ENCODE measurements at regions not wholly inside any gene's neighbourhood (a gene's known extent, or its start where the extent isn't known, plus 50 kb on each side); places are given as distances from the start of the nearest gene placed in this dataset.

DNA sequence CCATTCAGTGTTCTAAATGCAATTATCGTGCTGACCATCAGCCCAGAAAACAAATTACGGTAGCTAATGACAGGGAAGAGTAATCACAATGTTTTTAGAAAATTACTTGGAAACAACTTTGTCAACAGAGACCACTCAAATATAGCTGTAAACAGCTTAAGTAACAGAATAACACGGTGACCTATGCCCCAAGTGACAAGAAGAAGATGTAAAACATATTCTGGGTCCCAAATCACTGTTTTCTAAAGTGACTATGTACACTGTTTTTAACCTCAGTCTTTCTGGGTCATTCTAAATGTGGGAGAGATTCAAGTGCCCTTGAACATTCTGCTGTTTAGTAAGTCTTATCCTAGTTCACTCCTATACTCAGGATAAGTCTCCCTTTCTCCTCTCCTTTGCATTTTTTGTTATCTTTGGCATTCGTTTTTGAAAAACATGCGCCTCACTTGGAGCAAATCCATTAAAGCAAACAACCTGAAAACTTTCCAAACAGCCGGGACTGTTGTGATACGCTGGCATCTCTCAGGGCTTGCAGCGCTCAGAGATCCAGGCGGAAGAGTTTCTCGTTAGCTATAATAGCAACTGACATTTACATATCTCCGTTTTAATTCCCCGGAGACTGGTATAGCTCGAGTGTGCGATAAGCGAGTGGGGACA is 114.5 kb upstream of the SOX4 start:
- no peak for DNase-seq

DNA sequence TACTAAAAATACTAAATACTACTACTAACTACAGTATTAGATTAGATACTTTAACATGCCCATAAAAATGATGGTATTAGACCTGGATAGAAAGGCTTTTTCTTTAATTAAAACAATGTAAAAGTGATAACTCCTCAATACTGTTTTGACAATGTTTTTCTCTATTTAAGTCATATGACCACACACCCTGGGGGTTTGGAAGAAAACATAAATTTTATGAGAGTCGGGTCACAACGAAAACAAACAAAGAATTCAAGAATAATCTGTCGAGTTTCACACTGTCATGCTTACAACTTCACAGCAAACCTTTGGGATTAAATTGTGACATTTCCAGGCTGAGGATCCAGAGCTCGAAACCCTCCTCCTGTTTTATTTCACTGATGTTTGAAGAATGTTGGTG is 107.4 kb upstream of the SOX4 start:
- DNase-seq, result no peak

DNA sequence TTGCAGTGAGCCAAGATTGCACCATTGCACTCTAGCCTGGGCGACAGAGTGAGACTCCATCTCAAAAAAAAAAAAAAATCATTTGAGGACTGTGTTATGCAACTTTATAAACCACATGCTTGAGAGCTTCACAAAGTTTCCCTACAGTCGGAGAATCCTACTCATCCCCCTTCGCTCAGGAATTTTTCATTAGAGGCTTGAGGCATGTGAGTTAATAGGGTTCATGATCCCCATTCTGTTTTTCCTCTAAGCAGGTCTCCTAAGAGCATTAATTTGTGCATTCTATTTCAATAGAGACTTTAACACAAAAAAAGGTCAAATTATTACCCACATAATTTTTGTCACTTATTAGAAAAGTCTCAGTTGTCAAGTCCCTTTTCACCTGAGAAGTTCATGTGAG is 103.7 kb upstream of the SOX4 start:
- DNase-seq, result no peak

DNA sequence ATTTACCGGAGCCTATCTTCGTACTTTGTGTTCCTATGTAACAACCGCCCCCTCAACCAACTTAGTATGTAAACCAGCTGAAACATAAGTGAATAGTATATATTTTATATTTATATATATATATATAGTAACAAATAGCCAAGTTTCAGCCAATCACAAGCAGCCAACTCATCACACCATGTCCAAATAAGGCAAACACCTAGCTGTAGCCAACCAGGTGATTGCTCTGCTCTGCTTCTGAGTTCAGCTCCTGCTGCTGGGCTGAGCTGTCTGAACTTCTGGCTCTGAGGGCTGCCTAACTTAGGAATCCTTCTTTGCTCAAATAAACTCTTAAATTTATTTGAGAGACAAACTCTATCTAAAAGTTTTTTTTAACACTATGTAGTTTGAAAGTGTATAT is 101.6 kb upstream of the SOX4 start:
- no peak for DNase-seq

DNA sequence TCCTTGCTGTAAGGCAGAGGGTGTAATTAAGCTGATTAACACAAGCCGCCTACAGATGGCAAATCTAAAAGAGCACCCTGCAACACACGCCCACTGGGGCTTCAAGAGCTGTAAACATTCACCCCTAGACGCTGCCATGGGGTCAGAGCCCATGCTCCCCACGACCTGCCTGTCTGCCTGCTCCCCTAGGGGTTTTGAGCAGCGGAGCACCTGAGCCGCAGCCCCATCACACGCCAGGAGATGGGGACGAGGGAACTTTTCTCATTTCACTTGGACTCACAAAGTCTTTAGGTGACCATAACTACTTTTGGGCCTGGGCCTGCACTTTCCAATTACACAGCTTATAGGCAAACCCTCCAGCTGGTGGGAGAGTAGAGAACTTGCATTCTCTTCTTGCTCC is 99.0 kb upstream of the SOX4 start:
- no peak for DNase-seq

DNA sequence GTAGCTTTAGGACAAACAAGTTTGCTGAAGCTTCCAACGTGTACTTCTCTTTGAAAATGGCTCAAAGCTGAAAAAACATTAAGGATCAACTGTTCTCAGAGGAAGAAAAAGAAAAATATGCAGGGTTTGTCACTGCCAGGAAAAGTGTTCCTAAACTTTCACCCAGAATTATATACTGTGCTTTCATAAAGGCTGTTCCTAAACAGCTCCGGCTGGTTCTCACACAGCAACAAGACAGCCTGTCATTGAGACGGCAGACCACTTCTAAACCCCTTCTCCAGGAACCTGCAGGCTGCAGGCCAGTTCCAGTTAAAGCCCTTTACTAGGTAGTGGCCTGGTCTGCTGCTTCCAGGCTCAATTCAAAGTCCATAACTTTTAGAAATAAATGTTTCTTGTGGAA is 97.4 kb upstream of the SOX4 start:
- no peak for DNase-seq

DNA sequence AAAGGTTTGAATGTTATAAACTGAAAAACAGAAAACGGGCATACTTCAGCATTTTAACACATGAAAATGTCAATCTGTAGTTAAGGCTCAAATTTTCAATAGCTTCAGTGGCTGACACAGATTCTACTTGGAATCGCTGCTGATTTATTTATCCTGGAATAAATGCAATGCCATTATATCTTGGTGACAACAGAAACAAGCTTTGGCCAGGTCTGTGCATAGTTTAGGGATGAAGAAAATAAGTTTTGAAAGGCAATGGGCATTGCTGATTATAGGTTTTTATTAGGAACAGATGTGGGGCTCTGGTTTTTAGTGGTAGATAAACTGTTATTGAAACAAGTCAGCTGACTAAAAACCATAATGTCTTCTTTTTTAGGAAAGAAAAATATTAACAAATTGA is 96.8 kb upstream of the SOX4 start:
- no peak for DNase-seq

DNA sequence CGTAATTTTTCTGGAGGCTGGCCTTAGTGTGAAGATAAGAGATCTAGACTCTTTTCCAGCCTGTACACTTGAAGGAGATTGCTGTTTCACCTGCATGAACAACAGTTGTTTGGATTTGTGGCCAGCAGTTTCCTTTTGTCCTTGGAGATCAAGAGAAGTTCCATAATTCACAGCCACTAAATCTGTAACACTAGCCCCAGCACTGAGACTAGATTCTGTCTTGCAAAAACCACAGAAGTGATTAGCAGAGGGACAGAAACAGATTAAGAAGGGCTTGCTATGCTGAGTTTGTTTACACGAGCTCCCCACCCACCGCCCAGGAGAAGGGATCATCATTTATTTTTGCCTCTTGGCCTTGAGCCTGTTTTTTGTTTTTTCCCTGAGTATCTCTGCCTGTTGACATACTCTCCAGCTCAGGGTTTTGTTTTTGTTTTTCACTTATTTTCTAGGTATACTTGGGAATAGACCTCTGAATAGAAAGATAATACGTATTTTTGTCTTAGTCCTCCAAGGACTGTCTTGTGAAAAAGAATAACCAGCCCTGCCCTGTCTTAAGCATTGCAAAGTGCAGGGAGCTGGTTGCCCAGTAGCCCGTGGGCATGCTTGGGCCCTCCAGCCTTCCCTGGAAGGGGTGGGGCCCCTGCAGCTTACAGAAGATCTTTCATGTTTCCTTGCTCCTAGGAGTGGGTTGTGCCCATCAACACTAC is 93.1 kb upstream of the SOX4 start:
- no peak for DNase-seq

DNA sequence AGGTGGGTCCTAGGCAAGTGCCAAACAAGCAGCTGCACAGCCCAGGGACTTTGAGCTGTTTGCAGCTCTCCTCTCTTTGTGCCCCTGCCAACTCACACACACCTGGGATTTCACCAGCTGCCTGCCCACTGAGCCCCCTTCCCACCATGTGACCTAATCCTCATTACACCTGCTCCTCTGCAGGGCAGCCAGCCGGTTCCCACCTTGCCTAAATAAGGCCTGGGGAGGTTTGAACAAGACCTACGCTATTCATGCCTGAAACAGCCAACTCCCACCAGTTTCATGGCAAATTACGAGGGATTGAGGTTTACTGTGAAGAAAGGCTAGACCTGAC is 92.6 kb upstream of the SOX4 start:
- DNase-seq, result no peak

DNA sequence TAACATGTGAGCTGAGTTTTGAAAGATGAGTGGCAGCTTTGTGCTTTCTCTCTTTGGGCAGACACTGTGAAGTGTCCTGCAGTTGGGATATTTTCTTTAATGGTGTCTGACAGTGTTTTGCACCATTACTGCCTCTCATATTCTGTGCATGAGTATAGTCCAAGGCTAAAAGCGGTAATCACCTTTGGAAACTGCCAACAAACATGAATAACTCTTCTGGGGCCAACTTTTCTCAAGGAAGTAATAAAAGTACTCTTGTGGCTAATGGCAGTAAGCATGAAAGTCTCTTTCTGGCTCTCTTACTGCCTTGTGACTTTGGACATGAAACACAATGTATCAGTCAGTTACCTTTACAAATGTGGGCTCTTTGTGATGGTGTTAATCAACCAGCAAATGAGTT is 91.7 kb upstream of the SOX4 start:
- no peak for DNase-seq

DNA sequence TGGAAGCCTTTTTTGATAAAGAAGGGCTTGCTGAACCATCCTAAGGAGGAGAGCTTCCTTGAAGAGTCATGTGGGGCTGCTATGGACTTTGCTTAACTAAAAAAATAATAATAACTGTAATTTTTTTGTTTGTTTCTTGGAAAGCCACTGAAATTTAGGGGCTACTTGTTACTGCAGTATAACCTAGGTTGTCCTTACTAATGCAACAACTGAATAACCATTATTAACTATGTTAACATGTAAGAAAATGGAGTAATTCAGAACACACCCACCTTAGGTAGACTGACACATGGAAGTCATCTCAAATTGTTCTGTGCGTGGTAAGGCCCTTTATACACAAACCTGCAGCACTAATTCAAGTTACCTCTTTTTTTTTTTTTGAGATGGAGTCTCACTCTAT is 90.9 kb upstream of the SOX4 start:
- DNase-seq, result no peak

DNA sequence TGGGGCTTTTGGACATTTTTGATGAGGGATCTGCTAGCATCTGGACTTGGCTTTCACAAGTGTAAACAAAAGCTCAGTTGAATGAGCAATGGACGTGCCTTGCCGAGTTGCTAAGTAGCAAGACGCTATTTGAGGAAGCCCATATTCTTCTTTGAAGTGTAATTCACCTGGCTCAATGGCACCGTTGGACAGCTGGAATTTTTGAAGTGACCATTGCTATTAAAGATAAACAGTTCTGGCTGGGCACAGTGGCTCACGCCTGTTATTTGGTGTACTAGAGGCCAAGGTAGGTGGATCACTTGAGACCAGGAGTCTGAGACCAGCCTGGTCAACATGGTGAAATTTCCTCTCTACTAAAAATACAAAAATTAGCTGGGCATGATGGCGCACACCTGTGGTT is 88.8 kb upstream of the SOX4 start:
- no peak for DNase-seq

DNA sequence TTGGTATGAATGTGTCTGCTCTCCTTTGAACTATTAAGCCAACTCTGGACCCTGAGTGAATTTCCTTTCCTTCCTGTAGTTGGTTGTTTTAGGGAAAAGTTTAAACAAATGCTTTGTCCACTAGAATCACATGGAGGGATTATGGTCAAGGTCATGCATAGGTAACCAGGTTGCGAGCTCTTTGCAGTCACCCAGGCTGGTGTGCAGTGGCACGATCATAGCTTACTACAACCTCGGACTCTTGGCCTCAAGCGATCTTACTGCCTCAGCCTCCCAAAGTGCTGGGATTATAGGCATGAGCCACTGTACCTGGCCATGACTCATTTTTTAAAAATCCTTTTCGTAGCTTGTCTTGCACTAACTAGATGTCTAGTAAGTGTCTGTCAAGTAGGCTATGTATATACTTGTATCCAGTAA is 88.0 kb upstream of the SOX4 start:
- no peak for DNase-seq

DNA sequence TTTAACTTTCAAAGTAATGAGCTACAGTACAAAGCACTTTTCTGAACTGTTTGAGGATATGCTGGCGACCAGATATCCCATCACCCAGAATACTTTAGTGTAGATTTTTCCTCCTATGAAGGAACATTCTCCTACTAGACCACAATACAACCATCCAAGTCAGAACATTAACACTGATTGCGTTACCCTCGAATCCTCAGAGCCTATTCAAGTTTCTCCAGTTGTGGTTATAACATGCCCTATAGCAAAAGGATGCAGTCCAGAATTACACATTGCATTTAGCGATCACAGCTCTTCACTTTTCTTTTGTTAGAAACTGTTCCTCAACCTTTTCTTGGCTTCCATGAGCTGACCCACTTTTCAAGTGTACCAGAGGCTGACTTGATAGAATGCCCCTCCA is 87.4 kb upstream of the SOX4 start:
- DNase-seq, result no peak

DNA sequence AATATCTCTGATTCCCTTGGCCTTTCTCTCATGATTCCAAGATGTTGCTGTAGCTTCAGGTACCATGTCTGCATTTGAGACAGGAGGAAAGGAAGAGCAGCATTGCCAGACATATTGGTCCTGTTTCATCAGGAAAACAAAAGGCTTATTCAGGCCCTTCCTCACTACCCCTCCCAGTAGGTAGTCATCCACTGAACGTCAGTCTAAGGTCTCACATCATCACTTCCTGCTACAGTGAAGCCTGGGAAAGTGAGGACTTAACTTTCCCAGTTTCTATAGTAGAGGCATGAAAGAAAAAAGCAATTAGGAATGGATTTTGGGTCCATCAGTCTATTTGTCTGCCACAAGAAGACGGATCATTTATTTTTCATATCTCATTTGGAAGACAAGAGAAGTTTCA is 85.7 kb upstream of the SOX4 start:
- no peak for DNase-seq

DNA sequence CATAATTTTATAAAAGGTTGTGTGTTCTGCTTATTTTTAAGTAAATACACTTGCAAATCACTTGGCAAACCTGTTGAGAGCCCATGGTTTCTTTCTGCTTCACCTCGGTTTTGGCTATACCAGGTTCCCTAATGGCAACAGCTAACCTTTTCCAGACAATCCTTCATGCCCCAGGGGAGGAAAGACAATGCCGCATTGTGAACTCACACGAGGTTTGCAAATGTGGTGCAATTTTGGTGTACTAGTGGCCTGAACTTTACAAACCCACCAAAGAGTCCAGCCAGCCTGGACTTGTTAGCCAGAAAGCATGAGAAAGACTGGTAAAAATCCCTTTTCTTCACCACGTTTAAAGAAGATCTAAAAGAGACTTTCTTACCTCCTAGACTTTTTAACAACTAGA is 84.8 kb upstream of the SOX4 start:
- DNase-seq, result no peak

DNA sequence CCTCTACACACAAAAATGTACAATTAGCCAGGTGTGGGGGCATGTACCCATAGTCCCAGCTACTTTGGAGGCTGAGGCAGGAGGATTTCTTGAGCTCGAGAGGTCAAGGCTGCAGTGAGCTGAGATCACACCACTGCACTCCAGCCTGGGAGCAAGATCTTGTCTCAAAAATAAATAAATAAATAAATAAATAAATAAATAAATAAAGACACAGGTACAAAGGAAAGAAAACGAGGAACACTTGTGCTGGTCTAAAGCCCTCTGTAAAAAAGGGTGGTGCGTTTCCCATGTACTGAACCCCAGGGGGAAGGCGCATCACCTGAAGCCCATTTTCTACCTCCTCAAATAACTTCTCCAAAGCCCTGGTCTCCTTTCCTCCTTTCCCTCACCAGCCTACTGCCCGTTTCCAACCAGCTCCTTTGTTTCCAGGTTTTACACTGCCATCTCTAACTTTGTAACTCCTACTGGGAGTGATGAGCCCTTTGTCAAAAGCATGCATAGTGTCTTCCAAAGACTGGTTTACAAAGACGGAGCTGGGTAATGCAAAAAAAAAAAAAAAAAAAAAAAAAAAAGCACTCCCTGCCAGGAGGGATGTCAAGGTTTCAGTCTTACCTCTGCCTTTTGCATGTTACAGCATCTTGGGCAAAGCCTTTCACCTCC is 81.5 kb upstream of the SOX4 start:
- no peak for DNase-seq

DNA sequence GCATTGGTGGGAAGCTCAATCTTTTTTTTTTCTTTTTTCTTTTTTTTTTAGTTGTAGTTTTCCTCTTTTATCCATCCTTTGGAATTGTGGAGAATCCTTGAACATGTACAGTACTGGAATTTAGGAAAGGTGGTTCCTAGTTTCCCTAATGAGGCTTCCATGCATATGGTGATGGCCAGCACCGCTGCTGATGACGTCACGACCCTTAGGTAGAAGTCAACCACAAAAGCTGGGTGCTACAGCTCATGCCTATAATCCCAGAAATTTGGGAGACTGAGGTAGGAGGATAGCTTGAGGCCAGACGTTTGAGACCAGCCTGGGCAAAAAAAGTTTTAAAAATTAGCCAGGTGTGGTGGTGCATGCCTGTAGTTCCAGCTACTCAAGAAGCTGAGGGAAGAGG is 79.3 kb upstream of the SOX4 start:
- DNase-seq, result no peak

DNA sequence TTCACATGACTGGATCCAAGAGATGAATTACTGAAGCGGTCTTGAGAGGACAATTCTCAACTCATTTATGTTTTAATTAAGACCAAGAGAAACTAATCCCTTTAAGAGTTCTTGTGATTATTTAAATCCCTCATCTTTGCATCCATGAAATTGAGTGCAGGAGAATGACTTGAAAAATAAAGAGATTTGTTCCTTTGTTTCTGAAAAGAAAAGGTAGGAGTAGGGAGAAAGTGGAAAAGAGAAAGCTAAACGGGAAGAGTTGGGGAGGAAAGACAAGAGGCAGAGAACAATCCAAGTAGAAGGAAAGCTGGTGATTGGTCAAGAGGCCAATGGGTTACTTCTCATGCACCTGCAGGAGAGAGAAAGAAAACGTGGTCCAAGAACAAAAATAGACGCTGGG is 75.2 kb upstream of the SOX4 start:
- no peak for DNase-seq

DNA sequence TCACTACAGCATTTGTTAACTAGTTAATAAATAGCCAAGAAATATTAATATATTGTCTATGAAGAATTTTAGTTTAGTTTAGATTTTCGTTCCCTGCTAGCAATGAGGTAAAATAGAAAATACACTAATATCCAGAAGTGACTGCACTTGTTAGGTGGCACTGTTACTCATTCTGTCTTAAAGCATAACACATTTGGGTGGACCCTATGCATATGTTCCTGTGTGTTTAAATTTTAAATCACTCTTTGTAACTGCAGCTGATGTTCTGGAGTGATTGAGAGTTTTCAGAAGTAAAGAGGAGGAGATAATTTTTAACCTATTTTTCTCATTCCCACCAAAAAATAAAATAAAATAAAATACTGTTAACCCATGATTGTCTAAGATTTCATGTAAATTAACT is 73.9 kb upstream of the SOX4 start:
- no peak for DNase-seq

DNA sequence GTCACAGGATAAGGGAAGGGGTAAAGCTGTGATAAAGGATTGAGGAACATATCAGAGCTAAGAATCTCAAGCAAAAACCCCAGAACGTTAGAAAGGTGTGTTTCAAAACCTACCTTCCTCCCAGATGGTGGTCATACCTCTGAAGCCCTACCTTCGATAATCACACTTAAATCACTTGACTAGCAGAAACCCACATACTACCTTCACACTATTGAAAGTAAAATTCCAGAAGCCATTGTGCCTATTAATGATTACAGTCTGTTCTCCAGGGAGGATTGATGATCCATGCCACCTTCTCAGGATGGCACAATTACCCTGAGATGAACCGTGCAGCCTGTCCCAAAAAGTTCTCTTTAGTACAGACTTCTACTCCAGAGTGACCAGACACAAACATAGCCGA is 72.3 kb upstream of the SOX4 start:
- no peak for DNase-seq

DNA sequence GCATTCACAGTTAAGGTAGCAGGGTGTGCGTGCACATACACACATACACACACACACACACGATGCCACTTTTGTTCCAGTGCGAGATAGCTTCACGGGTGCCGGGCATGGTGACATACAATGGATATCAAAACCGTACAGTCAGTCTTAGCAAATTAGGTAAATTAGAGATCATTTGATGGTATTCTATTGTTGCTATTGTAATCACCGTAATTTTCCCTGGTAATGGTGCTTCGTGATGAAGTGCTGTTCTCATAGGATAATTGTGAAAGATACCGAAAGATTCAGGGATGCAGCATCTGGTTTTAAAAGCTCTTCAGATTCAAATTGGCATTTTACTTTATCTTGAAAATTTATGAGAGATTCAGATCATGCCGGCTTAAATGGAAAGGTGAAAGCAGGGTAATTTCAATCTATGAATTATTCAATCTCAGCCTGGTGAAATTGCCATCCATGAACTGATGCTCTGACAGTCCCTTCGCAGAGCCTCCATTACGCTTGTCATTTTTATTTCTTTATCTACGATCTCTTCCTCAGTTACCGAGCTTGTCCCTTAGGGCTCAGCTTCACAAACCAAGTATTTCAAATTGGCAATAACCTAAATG is 71.3 kb upstream of the SOX4 start:
- DNase-seq, result no peak

DNA sequence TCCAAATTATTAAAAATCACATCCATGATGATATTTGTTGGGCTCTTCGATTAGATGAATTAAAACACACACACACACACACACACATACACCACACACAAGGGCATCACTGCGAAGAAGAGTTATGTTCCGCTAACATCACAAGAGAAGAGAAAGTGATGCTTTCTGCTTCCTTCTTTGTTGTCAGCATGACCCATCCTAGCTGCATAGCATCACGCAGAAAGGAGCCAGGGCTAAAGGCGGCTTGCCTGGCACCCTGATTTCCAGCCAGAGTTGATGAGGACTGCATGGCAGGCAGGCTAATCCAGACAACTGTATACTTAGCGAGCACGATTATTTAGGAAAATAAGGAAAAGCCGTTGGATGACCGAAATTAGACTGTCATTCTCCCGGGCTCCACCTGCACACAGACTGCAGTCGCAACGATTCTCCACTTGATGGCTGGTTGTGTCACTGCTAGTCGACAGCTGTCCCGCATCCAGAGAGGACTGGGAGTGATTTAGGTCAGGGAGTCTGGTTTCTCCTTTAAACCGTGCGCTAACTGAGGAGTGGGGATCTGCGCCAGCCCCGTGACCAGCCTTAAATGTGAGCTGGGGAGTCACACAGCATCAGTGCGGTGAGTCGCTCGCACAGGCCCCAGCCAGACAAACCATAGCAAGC is 70.6 kb upstream of the SOX4 start:
- no peak for DNase-seq

DNA sequence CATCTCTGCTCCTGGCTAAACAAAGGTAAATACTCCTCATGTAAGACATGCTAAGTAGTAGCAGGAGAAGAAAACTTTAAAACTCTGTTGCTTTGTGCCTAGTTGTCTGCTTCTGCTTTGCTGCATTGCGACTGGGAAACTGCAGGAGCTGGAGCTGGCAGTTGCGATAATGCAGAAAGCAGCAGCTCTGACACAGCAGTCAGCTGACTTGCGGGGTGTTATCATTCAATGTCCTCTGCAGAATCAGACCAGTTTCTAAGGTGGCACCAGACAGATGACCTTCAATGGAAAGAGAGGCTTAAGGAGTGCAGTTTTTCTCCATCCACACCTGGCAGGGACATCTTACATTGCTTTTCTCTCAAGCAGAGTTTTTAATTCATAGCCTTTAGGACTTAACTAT is 69.9 kb upstream of the SOX4 start:
- DNase-seq, result no peak

Measured in NCI-H524 treated with DMSO at 0.1 percent for 48 hours (cell line).